Kidney epithelial cell (primary cell): ENCODE measurements at regions not wholly inside any gene's neighbourhood (a gene's known extent, or its start where the extent isn't known, plus 50 kb on each side); places are given as distances from the start of the nearest gene placed in this dataset.

Source experiments
- DNase-seq: peaks from one replicate; pipeline ENCODE4 v3.0.0-alpha.2; 2010; ENCODE audit warnings: low read depth
- H3K27me3 ChIP-seq: 2 replicates; pipeline ENCODE4 v1.6.0; 2011; ENCODE audit warnings: low read length; ENCODE audit not compliant: control insufficient read depth, insufficient read depth
- H3K36me3 ChIP-seq: 2 replicates; pipeline ENCODE4 v1.5.1; 2011; ENCODE audit warnings: low read length; ENCODE audit not compliant: control insufficient read depth, insufficient read depth
- H3K4me3 ChIP-seq: 2 replicates; pipeline ENCODE4 v1.5.1; 2011; ENCODE audit warnings: low read depth, mild to moderate bottlenecking, control low read depth, low read length
- TF ChIP-seq, protein P1 (sequence below): IDR thresholded peaks from 2 replicates; pipeline ENCODE4 v1.5.1; 2011; ENCODE audit warnings: mild to moderate bottlenecking, moderate library complexity, low read length, control low read depth, inconsistent platforms; ENCODE audit not compliant: insufficient read depth, poor library complexity, severe bottlenecking

DNA sequence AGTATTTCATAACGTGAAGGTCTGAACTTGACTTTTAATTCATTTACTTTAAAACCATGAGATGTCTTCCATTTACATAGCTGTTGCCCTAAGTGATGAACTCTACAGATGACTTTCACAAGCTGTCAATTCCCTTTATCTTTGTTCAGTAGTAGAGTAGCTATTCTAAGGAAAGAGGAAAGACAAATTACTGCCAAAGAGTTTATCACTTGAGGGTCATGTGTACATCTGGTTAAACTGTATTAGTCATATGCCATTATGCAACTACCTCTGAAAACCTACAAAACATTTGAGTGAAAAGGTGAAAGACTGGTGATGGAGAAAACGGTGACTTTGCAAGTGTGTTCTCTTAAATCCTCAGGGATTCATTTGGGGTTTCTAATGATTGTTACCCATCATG lies 763.9 kb downstream of the TMEM182 start:
- H3K4me3 ChIP-seq, result no peak overlapping the region
- H3K27me3 ChIP-seq, result no peaks in the 10 kb centered on the region
- DNase-seq, result no peak
- no peaks in the 10 kb centered on the region for H3K36me3 ChIP-seq
- TF ChIP-seq, protein P1, sequence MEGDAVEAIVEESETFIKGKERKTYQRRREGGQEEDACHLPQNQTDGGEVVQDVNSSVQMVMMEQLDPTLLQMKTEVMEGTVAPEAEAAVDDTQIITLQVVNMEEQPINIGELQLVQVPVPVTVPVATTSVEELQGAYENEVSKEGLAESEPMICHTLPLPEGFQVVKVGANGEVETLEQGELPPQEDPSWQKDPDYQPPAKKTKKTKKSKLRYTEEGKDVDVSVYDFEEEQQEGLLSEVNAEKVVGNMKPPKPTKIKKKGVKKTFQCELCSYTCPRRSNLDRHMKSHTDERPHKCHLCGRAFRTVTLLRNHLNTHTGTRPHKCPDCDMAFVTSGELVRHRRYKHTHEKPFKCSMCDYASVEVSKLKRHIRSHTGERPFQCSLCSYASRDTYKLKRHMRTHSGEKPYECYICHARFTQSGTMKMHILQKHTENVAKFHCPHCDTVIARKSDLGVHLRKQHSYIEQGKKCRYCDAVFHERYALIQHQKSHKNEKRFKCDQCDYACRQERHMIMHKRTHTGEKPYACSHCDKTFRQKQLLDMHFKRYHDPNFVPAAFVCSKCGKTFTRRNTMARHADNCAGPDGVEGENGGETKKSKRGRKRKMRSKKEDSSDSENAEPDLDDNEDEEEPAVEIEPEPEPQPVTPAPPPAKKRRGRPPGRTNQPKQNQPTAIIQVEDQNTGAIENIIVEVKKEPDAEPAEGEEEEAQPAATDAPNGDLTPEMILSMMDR, result no peak

DNA sequence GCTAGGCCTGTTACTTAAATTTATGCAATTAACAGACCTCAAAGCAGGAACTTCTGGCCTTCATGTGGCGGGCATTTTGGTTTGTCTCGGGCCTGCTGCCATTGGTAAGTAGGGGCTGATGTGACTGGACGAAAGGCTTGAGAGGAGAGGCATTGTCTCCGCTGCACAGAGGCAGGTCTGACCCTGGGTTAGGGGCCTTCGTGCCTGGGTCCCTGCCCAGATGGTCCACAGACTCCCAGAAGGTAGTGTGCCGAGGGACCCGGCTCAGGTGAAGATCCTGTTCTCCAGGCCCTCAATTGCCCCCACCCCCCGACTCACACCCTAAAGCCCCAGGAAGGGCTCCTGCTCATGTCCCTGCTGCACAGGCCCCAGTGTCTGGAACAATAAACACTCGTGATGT lies 764.9 kb downstream of the TMEM182 start:
- Histone ChIP-seq H3K4me3 (no peak overlapping the region), H3K36me3 (no peaks in the 10 kb centered on the region), H3K27me3 (no peaks in the 10 kb centered on the region)
- TF ChIP-seq, protein P1, result no peak
- no peak for DNase-seq

DNA sequence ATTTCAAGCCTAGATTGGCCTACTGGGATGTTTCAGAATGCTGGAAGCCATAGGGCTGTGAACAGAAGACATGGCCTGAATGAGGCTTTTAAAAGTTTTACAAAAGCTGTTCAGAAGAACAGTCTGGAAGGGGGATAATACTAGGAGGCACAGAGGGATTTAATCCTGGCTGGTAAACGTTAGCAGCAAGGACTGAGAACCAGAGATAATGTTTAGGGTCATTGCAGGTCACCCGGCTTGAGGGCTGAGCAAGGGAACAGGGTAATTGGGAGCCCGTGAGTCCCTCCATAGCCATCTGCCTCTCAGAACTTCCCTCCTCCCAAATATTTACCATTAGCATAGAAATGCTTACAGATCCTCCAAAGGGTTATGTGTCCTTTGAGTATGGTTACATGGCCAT lies 765.4 kb downstream of the TMEM182 start:
- TF ChIP-seq, protein P1, result no peak

DNA sequence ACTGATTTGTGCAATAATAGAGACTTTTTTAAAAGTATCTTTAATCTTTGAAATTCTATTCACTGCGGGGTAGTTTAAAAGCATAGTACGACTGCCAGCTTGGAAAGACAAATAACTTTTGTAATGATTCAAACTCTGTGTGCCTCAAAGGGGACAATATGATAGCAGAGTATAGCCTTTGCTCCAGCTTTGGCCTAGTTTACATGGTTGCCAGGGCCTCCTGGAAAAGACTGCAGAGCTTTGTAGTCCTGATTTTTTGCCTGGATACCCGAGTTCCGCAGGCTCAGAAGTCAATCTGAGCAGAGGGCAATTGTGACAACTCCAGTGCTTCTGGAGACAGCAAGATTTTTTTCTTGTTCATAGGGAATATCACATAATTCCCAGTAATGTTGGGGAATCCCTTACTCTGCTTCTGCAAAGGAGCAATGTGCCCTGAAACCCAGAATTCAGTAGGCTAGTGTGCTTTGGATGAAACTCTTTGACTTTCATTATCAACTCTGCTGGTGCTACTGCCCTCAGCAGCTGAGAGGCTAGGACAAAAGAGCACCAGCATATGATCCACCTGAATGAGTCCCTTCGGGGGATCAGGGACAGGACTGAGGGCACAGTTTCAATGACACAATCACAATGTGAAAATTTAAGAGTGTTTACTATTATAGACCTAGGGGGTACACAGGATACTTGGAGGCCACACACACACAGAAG lies 768.1 kb downstream of the TMEM182 start:
- TF ChIP-seq, protein P1, result no peak
- Histone ChIP-seq H3K27me3 (no peaks in the 10 kb centered on the region), H3K36me3 (no peaks in the 10 kb centered on the region), H3K4me3 (no peak overlapping the region)
- no peak for DNase-seq

More for the DNA sequence above, 765.4 kb downstream of the TMEM182 start:
- H3K36me3 ChIP-seq, result no peaks in the 10 kb centered on the region
- H3K27me3 ChIP-seq, result no peaks in the 10 kb centered on the region
- no peak for DNase-seq
- no peak overlapping the region for H3K4me3 ChIP-seq

DNA sequence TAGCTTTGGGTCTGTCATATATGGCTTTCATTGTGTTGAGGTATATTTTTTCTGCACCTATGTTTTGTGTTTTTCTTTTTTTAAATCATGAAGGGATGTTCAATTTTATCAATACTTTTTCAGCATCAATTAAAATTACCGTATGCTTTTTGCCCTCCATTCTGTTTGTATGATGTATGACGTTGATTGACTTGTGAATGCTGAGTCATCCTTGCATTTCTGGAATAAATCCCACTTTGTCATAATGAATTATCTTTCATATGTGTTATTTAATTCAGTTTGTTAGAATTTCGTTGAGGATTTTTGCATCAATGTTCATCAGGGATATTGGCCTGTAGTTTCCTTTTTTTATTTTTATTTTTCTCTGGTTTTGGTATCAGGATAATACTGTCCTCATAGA lies 790.9 kb downstream of the TMEM182 start:
- no peak overlapping the region for H3K4me3 ChIP-seq
- no peaks in the 10 kb centered on the region for H3K36me3 ChIP-seq

More for the DNA sequence above, 790.9 kb downstream of the TMEM182 start:
- H3K27me3 ChIP-seq, result no peaks in the 10 kb centered on the region
- TF ChIP-seq, protein P1, result no peak
- no peak for DNase-seq
